Mucosa of gallbladder (tissue), 1 donor: ENCODE measurements at regions not wholly inside any gene's neighbourhood (a gene's known extent, or its start where the extent isn't known, plus 50 kb on each side); places are given as distances from the start of the nearest gene placed in this dataset.

Source experiments
- DNase-seq: peaks from one replicate; pipeline ENCODE4 v3.0.0-alpha.2; 2020; ENCODE audit warnings: low spot score
- donor health status: DM: no; HTN: no; CAD: no.

GRCh38 chr2:45212953-45213635 lies 203.8 kb upstream of the SIX2 start:
- DNase-seq: no peak

- DNase-seq: no peak
Observed at GRCh38 chr2:45211636-45212035, 202.4 kb upstream of the SIX2 start.

GRCh38 chr2:45210462-45211195 lies 201.4 kb upstream of the SIX2 start:
- DNase-seq: no peak

GRCh38 chr2:45209875-45210274 lies 200.6 kb upstream of the SIX2 start:
- DNase-seq: no peak

GRCh38 chr2:45209302-45209701 lies 200.1 kb upstream of the SIX2 start:
- DNase-seq: no peak

GRCh38 chr2:45207101-45207500 lies 197.8 kb upstream of the SIX2 start:
- DNase-seq: no peak

- DNase-seq: no peak
Observed at GRCh38 chr2:45205985-45206384, 196.7 kb upstream of the SIX2 start.

GRCh38 chr2:45205480-45205879 lies 196.2 kb upstream of the SIX2 start:
- no peak for DNase-seq

- DNase-seq: no peak
Observed at GRCh38 chr2:45203400-45203799, 194.1 kb upstream of the SIX2 start.

GRCh38 chr2:45199973-45200372 lies 190.7 kb upstream of the SIX2 start:
- DNase-seq: no peak

GRCh38 chr2:45195916-45196315 lies 186.7 kb upstream of the SIX2 start:
- no peak for DNase-seq

GRCh38 chr2:45194596-45194995 lies 185.3 kb upstream of the SIX2 start:
- DNase-seq: no peak

- no peak for DNase-seq
Observed at GRCh38 chr2:45193581-45193980, 184.3 kb upstream of the SIX2 start.

GRCh38 chr2:45192991-45193390 lies 183.7 kb upstream of the SIX2 start:
- no peak for DNase-seq

- DNase-seq: no peak
Observed at GRCh38 chr2:45192481-45192880, 183.2 kb upstream of the SIX2 start.

GRCh38 chr2:45191976-45192375 lies 182.7 kb upstream of the SIX2 start:
- DNase-seq: no peak

GRCh38 chr2:45191146-45191863 lies 182.1 kb upstream of the SIX2 start:
- DNase-seq: no peak

GRCh38 chr2:45190481-45190942 lies 181.3 kb upstream of the SIX2 start:
- DNase-seq: no peak

- no peak for DNase-seq
Observed at GRCh38 chr2:45184606-45185005, 175.4 kb upstream of the SIX2 start.

GRCh38 chr2:45182667-45183295 lies 173.5 kb upstream of the SIX2 start:
- DNase-seq: no peak

- DNase-seq: no peak
Observed at GRCh38 chr2:45180779-45181178, 171.5 kb upstream of the SIX2 start.

GRCh38 chr2:45180033-45180746 lies 170.9 kb upstream of the SIX2 start:
- no peak for DNase-seq
